ENCODE measurements at regions not wholly inside any gene's neighbourhood (a gene's known extent, or its start where the extent isn't known, plus 50 kb on each side); places are given as distances from the start of the nearest gene placed in this dataset.
A peak's percentile ranks its signal among the peaks of the same experiment; 100 is the strongest.

DNA sequence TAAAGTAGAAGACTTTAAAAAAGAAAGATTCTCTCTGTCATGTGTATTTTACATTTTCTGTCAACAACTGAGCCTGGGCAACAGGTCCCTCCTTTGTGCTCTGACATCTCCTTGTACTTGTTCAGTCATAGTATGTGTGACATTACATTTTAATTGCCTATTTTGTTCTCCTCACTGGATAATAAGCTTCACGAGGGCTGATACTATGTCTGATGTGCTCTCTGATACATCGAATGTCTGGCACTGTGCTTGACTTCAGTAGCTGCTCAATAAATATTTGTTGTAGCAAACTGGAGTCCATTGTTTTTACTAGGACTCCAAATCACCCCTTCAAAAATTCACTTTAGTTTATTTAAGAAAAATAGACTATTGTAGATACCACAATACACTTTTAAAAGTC lies 482.0 kb downstream of the RASEF start:
- DNase-seq (no peak), ATAC-seq (no peak)
- Histone ChIP-seq H3K27ac (ENCODE audit: low read length) (no peak overlapping the region), H3K27me3 (ENCODE audit: control insufficient read depth, insufficient read depth) (no peaks in the 10 kb centered on the region), H3K4me3 (ENCODE audit: low read length) (no peak overlapping the region), H3K4me1 (ENCODE audit: control insufficient read depth, insufficient read depth, low read length) (no peaks in the 10 kb centered on the region), H3K9me3 (ENCODE audit: control insufficient read depth, low read length) (no peaks in the 10 kb centered on the region)
- intact Hi-C loops (cut with DNase I) = no loop called here
- WGBS = 85% methylated on average over 2 of the region's 2 CpGs

GRCh38 chr9:82581516-82581915 lies 481.4 kb downstream of the RASEF start:
- intact Hi-C loops (cut with DNase I) = no loop called here
- ATAC-seq = no peak
- no peak overlapping the region for H3K4me3 ChIP-seq (ENCODE audit: low read length)
- WGBS = 85% methylated on average over 1 of the region's 1 CpG
- H3K27me3 ChIP-seq (ENCODE audit: control insufficient read depth, insufficient read depth) = no peaks in the 10 kb centered on the region
- H3K4me1 ChIP-seq (ENCODE audit: control insufficient read depth, insufficient read depth, low read length) = no peaks in the 10 kb centered on the region
- H3K27ac ChIP-seq (ENCODE audit: low read length) = no peak overlapping the region
- no peak for DNase-seq
- no peaks in the 10 kb centered on the region for H3K9me3 ChIP-seq (ENCODE audit: control insufficient read depth, low read length)

- Histone ChIP-seq H3K4me1 (ENCODE audit: control insufficient read depth, insufficient read depth, low read length) (no peaks in the 10 kb centered on the region), H3K9me3 (ENCODE audit: control insufficient read depth, low read length) (no peaks in the 10 kb centered on the region), H3K4me3 (ENCODE audit: low read length) (no peak overlapping the region), H3K27me3 (ENCODE audit: control insufficient read depth, insufficient read depth) (no peaks in the 10 kb centered on the region), H3K27ac (ENCODE audit: low read length) (no peak overlapping the region)
- 73% methylated on average over 5 of the region's 5 CpGs for WGBS
- intact Hi-C loops (cut with DNase I) = no loop called here
- ATAC-seq (no peak), DNase-seq (no peak)
Observed at GRCh38 chr9:82581935-82582334, 481.0 kb downstream of the RASEF start.

- Histone ChIP-seq H3K27me3 (ENCODE audit: control insufficient read depth, insufficient read depth) (no peaks in the 10 kb centered on the region), H3K27ac (ENCODE audit: low read length) (no peak overlapping the region), H3K9me3 (ENCODE audit: control insufficient read depth, low read length) (no peaks in the 10 kb centered on the region), H3K4me3 (ENCODE audit: low read length) (no peak overlapping the region), H3K4me1 (ENCODE audit: control insufficient read depth, insufficient read depth, low read length) (no peaks in the 10 kb centered on the region)
- intact Hi-C loops (cut with DNase I) = no loop called here
- DNase-seq (no peak), ATAC-seq (no peak)
- 96% methylated on average over 1 of the region's 1 CpG for WGBS
Observed at GRCh38 chr9:82582693-82583092, 480.2 kb downstream of the RASEF start.

- ATAC-seq = no peak
- no peaks in the 10 kb centered on the region for H3K27me3 ChIP-seq (ENCODE audit: control insufficient read depth, insufficient read depth)
- WGBS = 71% methylated on average over 7 of the region's 7 CpGs
- no peak for DNase-seq
- intact Hi-C loops (cut with DNase I) = no loop called here
- H3K4me1 ChIP-seq (ENCODE audit: control insufficient read depth, insufficient read depth, low read length) = no peaks in the 10 kb centered on the region
- H3K9me3 ChIP-seq (ENCODE audit: control insufficient read depth, low read length) = no peaks in the 10 kb centered on the region
- no peak overlapping the region for H3K27ac ChIP-seq (ENCODE audit: low read length)
- no peak overlapping the region for H3K4me3 ChIP-seq (ENCODE audit: low read length)
Observed at GRCh38 chr9:82583524-82583923, 479.4 kb downstream of the RASEF start.

DNA sequence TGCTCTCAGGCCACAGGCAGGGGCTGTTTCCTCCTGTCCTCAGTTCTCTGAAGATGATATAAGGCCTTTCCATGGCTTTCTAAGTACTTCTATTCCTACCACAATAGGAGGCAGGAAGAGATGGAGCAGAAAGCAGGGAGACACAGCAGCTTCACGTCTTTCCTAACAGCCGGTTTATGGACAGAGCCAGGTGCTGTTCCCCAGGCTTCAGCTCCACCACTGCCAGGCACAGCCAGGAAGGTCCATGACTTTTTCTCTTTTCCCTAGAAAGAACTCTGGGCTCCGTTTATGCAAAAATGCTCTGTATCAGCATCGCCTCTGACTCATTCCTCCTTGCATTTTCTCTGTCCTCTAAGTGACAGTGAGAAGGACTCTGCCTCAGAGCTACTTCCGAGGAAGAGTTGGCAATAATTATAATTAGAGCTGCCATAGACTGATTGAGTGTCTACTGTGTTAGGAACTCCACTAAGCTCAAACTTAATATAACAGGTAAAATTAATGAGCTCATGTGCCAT lies 478.5 kb downstream of the RASEF start:
- H3K4me1 ChIP-seq (ENCODE audit: control insufficient read depth, insufficient read depth, low read length) = no peaks in the 10 kb centered on the region
- ATAC-seq (no peak), DNase-seq (no peak)
- no peaks in the 10 kb centered on the region for H3K27me3 ChIP-seq (ENCODE audit: control insufficient read depth, insufficient read depth)
- H3K27ac ChIP-seq (ENCODE audit: low read length) = no peak overlapping the region
- 56% methylated on average over 5 of the region's 5 CpGs for WGBS
- H3K9me3 ChIP-seq (ENCODE audit: control insufficient read depth, low read length) = no peaks in the 10 kb centered on the region
- intact Hi-C loops (cut with DNase I) = no loop called here
- H3K4me3 ChIP-seq (ENCODE audit: low read length) = no peak overlapping the region

DNA sequence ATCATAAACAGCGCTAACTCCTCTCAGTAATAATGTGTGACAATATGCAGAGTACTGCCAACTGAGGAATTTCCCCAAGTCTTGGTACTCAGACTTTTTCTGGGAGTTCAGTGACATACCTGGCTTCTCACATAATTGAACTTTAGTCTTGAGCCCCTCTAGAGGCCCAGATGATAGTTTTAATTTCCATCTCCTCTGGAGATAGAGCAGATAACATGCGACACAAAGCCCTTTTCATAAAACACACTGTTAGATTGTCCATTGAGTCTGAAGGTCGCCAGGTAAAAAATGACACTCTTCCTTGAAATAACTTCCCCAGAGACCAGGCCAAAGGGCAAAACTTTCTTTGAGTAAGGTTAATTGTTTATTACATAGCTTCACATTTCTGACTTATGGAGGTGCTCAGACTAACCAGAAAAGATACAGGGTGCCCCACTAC lies 476.0 kb downstream of the RASEF start:
- DNase-seq (no peak), ATAC-seq (no peak)
- no peak overlapping the region for H3K27ac ChIP-seq (ENCODE audit: low read length)
- no peaks in the 10 kb centered on the region for H3K4me1 ChIP-seq (ENCODE audit: control insufficient read depth, insufficient read depth, low read length)
- intact Hi-C loops (cut with DNase I) = no loop called here
- H3K4me3 ChIP-seq (ENCODE audit: low read length) = no peak overlapping the region
- H3K27me3 ChIP-seq (ENCODE audit: control insufficient read depth, insufficient read depth) = no peaks in the 10 kb centered on the region
- 95% methylated on average over 3 of the region's 3 CpGs for WGBS
- H3K9me3 ChIP-seq (ENCODE audit: control insufficient read depth, low read length) = no peaks in the 10 kb centered on the region

GRCh38 chr9:82588301-82589180 lies 474.4 kb downstream of the RASEF start:
- Histone ChIP-seq H3K4me1 (ENCODE audit: control insufficient read depth, insufficient read depth, low read length) (no peaks in the 10 kb centered on the region), H3K27ac (ENCODE audit: low read length) (no peak overlapping the region), H3K9me3 (ENCODE audit: control insufficient read depth, low read length) (no peaks in the 10 kb centered on the region), H3K27me3 (ENCODE audit: control insufficient read depth, insufficient read depth) (no peaks in the 10 kb centered on the region), H3K4me3 (ENCODE audit: low read length) (no peak overlapping the region)
- ATAC-seq (no peak), DNase-seq (no peak)
- 76% methylated on average over 6 of the region's 6 CpGs for WGBS
- intact Hi-C loops (cut with DNase I) = no loop called here

GRCh38 chr9:82590845-82591244 lies 472.1 kb downstream of the RASEF start:
- Histone ChIP-seq H3K4me1 (ENCODE audit: control insufficient read depth, insufficient read depth, low read length) (no peaks in the 10 kb centered on the region), H3K9me3 (ENCODE audit: control insufficient read depth, low read length) (no peaks in the 10 kb centered on the region), H3K27ac (ENCODE audit: low read length) (no peak overlapping the region), H3K4me3 (ENCODE audit: low read length) (no peak overlapping the region), H3K27me3 (ENCODE audit: control insufficient read depth, insufficient read depth) (no peaks in the 10 kb centered on the region)
- ATAC-seq (no peak), DNase-seq (no peak)
- intact Hi-C loops (cut with DNase I) = no loop called here
- WGBS = 88% methylated on average over 3 of the region's 3 CpGs

GRCh38 chr9:82593501-82593900 lies 469.4 kb downstream of the RASEF start:
- intact Hi-C loops (cut with DNase I) = no loop called here
- Histone ChIP-seq H3K9me3 (ENCODE audit: control insufficient read depth, low read length) (no peaks in the 10 kb centered on the region), H3K4me1 (ENCODE audit: control insufficient read depth, insufficient read depth, low read length) (no peaks in the 10 kb centered on the region), H3K4me3 (ENCODE audit: low read length) (no peak overlapping the region), H3K27ac (ENCODE audit: low read length) (no peak overlapping the region), H3K27me3 (ENCODE audit: control insufficient read depth, insufficient read depth) (no peaks in the 10 kb centered on the region)
- WGBS = 34% methylated on average over 5 of the region's 5 CpGs
- ATAC-seq (no peak), DNase-seq (no peak)

- 42% methylated on average over 12 of the region's 12 CpGs for WGBS
- Histone ChIP-seq H3K27ac (ENCODE audit: low read length) (no peak overlapping the region), H3K9me3 (ENCODE audit: control insufficient read depth, low read length) (no peaks in the 10 kb centered on the region), H3K4me1 (ENCODE audit: control insufficient read depth, insufficient read depth, low read length) (no peaks in the 10 kb centered on the region), H3K27me3 (ENCODE audit: control insufficient read depth, insufficient read depth) (peaks cover 2% of the 10 kb centered on the region), H3K4me3 (ENCODE audit: low read length) (no peak overlapping the region)
- DNase-seq (no peak), ATAC-seq (peak in 1 of 2 donors; percentile 71)
- intact Hi-C loops (cut with DNase I) = no loop called here
Observed at GRCh38 chr9:82597241-82598203, 465.4 kb downstream of the RASEF start.

Measured in right cardiac atrium (tissue), 5 donors.